ENCODE measurements at regions not wholly inside any gene's neighbourhood (a gene's known extent, or its start where the extent isn't known, plus 50 kb on each side); places are given as distances from the start of the nearest gene placed in this dataset.

- TF ChIP-seq CHD7 (IDR thresholded peaks at IDR 0.05; ENCODE audit: insufficient replicate concordance, low read length) (no peak), TCF12 (IDR thresholded peaks at IDR 0.05; ENCODE audit: low read depth, low read length) (no peak), EGR1 (IDR thresholded peaks at IDR 0.05; ENCODE audit: borderline replicate concordance, low read depth, low read length) (no peak), SRF (IDR thresholded peaks at IDR 0.05; ENCODE audit: low read depth, low read length) (no peak), GABPA (IDR thresholded peaks at IDR 0.05; ENCODE audit: borderline replicate concordance, insufficient read depth, low read length) (no peak), BACH1 (IDR thresholded peaks at IDR 0.05; ENCODE audit: low read length) (no peak), EZH2 (IDR thresholded peaks at IDR 0.05; ENCODE audit: low read depth, low read length, severe bottlenecking) (no peak), MAX (IDR thresholded peaks at IDR 0.05) (no peak)
These were observed 208.2 kb downstream of the TFEC start (continued) for GRCh38 chr7:115822380-115822779.
